ENCODE measurements at regions not wholly inside any gene's neighbourhood (a gene's known extent, or its start where the extent isn't known, plus 50 kb on each side); places are given as distances from the start of the nearest gene placed in this dataset.

DNA sequence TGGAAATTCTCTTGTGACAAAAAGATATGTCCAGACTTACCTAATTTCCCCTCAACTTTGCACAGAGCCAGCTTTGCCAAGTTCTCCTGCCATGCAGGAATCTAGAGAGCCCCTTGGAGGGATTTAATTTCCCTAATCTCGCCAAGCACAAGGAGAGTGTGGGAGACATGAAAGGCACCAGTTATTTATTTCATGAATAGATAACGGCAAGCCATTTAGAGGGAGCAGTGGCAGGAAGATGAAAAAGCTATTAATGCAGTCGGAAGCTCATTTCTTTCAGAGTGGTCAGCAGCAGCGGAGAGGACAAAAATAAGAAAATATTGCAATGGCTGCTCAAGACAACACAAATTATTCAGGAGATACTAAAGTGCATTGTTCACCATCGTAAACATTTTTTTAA is 150.9 kb upstream of the WSCD2 start (continued):
- TF ChIP-seq GTF2F1 (IDR thresholded peaks at IDR 0.05; ENCODE audit: low read depth, low read length) (no peak), ZNF212 (CRISPR knock-in tag; IDR thresholded peaks at IDR 0.05) (no peak), KDM4B (IDR thresholded peaks at IDR 0.05; ENCODE audit: borderline replicate concordance in 2 of 2, low read depth in 1 of 2) (no peak), STAT5B (CRISPR knock-in tag; IDR thresholded peaks at IDR 0.05) (no peak), ZBTB26 (CRISPR knock-in tag; IDR thresholded peaks at IDR 0.05) (no peak), ZNF274 (IDR thresholded peaks at IDR 0.05; ENCODE audit: borderline replicate concordance, low read depth, low read length) (no peak), POLR3G (IDR thresholded peaks at IDR 0.05; ENCODE audit: extremely low read depth, insufficient read length, insufficient replicate concordance) (no peak)

GRCh38 chr12:107978641-107979040 is 150.4 kb upstream of the WSCD2 start:
- POLR2A ChIA-PET, result interaction anchor here (0.6 to 0.8 kb wide), 2 partner anchors 41 to 412 kb away, joined by 3 read pairs; no protein-coding TSS in a partner anchor
- H3K4me1 ChIP-seq (replicated peaks in 1 of 2; ENCODE audit: control insufficient read depth in 2 of 2, insufficient read depth in 2 of 2, low read length in 2 of 2), result no peaks in the 10 kb centered on the region
- intact Hi-C loops (cut with micrococcal nuclease), result no loop called here
- WGBS (ENCODE audit: insufficient coverage, low coverage, missing lambda C conversion rate), result 0% methylated on average over 4 of the region's 4 CpGs
- DNase-seq (ENCODE audit: extremely low read depth in 1 of 4, low spot score in 3 of 4), result no peak
- FAIRE-seq, result no peak
- H3K9me1 ChIP-seq (ENCODE audit: control insufficient read depth, insufficient read depth, low read length), result no peaks in the 10 kb centered on the region
- H3K9me3 ChIP-seq (replicated peaks; ENCODE audit: control insufficient read depth, insufficient read depth, low read depth, low read length), result no peaks in the 10 kb centered on the region
- H3K4me3 ChIP-seq, result no peak overlapping the region
- no TSS peak for BruUV-seq (replicated peaks)
- H2AFZ ChIP-seq (ENCODE audit: low read depth, low read length), result no peak overlapping the region
- CTCF ChIA-PET (ENCODE audit: low intra/inter-chr PET ratio), result no interaction called here
- H3K36me3 ChIP-seq (ENCODE audit: control insufficient read depth, insufficient read depth, low read length), result no peaks in the 10 kb centered on the region
- H3K27ac ChIP-seq (ENCODE audit: extremely low read depth, low read depth, low read length), result no peak overlapping the region
- H3K79me2 ChIP-seq (ENCODE audit: control insufficient read depth, insufficient read depth, low read length), result no peaks in the 10 kb centered on the region
- no peaks in the 10 kb centered on the region for H3K27me3 ChIP-seq (ENCODE audit: control insufficient read depth in 2 of 2, insufficient read depth in 2 of 2, low read length in 2 of 2)
- ATAC-seq, result no peak
- TF ChIP-seq EP300 (IDR thresholded peaks at IDR 0.05; ENCODE audit: low read length), result no peak
- TF ChIP-seq RNF2 (IDR thresholded peaks at IDR 0.05), result no peak
- TF ChIP-seq ZNF507 (tag; conservative IDR thresholded peaks at IDR 0.05), result no peak
- H3K4me2 ChIP-seq (ENCODE audit: insufficient read depth, low read length), result no peak overlapping the region
- no peak overlapping the region for H3K9ac ChIP-seq (ENCODE audit: insufficient read depth in 1 of 2, low read depth in 2 of 2, low read length in 2 of 2)
- in situ Hi-C loops (cut with MboI), result no loop called here
- no peaks in the 10 kb centered on the region; the same call in 1 of the 2 replicates for H4K20me1 ChIP-seq (replicated peaks; ENCODE audit: control insufficient read depth, insufficient read depth, low read length)

Measured in K562 (cell line).